A673 (cell line): ENCODE measurements at regions not wholly inside any gene's neighbourhood (a gene's known extent, or its start where the extent isn't known, plus 50 kb on each side); places are given as distances from the start of the nearest gene placed in this dataset.

Experiments
- BruUV-seq: library from RNA; stranded (reverse); fragments of 400-500 nt; replicated peaks from 2 replicates; lab custom pipeline; 2021; lab: Mats Ljungman, UMichigan
- CTCF ChIA-PET: fragments of 300-600 bp; sonication (Branson Sonifier 250); formaldehyde crosslinking; loops from one replicate; lab custom pipeline; 2022; ENCODE audit warnings: antibody characterized with exemption; lab: Charles Lee
- POLR2A ChIA-PET: fragments of 300-600 bp; sonication (Branson Sonifier 250); formaldehyde crosslinking; loops from one replicate; lab custom pipeline; 2022; ENCODE audit warnings: antibody characterized with exemption; ENCODE audit not compliant: low non-redundant PET; lab: Charles Lee
- DNase-seq: peaks from one replicate; pipeline ENCODE4 v3.0.0-alpha.2; 2015; ENCODE audit warnings: low spot score
- H3K27ac ChIP-seq: fragments of 200-600 bp; sonication (generic); 2 replicates; pipeline ENCODE4 v1.5.1; 2016; ENCODE audit warnings: mixed run types, low read depth, mild to moderate bottlenecking, mixed read lengths, antibody characterized with exemption, low read length; ENCODE audit not compliant: poor library complexity, severe bottlenecking
- H3K27me3 ChIP-seq: fragments of 200-600 bp; sonication (generic); replicated peaks from 2 replicates; pipeline ENCODE4 v1.6.1; 2017; ENCODE audit warnings: mixed run types, low read depth, mild to moderate bottlenecking, mixed read lengths, antibody characterized with exemption, low read length; ENCODE audit not compliant: insufficient read depth, poor library complexity
- H3K36me3 ChIP-seq: fragments of 200-600 bp; sonication (generic); 2 replicates; pipeline ENCODE4 v1.6.1; 2016; ENCODE audit warnings: mixed run types, mild to moderate bottlenecking, mixed read lengths, antibody characterized with exemption, low read length; ENCODE audit not compliant: insufficient read depth, poor library complexity, severe bottlenecking
- H3K4me1 ChIP-seq: fragments of 200-600 bp; sonication (generic); 2 replicates; pipeline ENCODE4 v1.6.1; 2017; ENCODE audit warnings: mixed run types, mild to moderate bottlenecking, mixed read lengths, antibody characterized with exemption, low read length; ENCODE audit not compliant: insufficient read depth, poor library complexity, severe bottlenecking
- H3K4me3 ChIP-seq: fragments of 200-600 bp; sonication (generic); 2 replicates; pipeline ENCODE4 v1.5.1; 2016; ENCODE audit warnings: low read depth, mixed run types, mild to moderate bottlenecking, mixed read lengths, low read length; ENCODE audit not compliant: poor library complexity, severe bottlenecking
- H3K9me3 ChIP-seq: fragments of 200-600 bp; sonication (generic); 2 replicates; pipeline ENCODE4 v1.6.1; 2016; ENCODE audit warnings: mixed run types, low read depth, mild to moderate bottlenecking, mixed read lengths, antibody characterized with exemption, low read length; ENCODE audit not compliant: poor library complexity, severe bottlenecking
- EZH2 ChIP-seq: fragments of 200-600 bp; sonication (generic); IDR thresholded peaks from 2 replicates; pipeline ENCODE4 v1.6.1; 2017; ENCODE audit warnings: borderline replicate concordance, low read depth, mild to moderate bottlenecking, mixed read lengths, antibody characterized with exemption, low read length; ENCODE audit not compliant: poor library complexity, severe bottlenecking
- intact Hi-C: fragments of 100-400 bp; cut with micrococcal nuclease; formaldehyde crosslinking; loops from one replicate; pipeline ENCODE4 v1.10.0; 2022; ENCODE audit not compliant: unreplicated experiment
- TF ChIP-seq, protein P1 (sequence below): fragments of 300-800, 200-600 bp; sonication (generic); conservative IDR thresholded peaks from 2 replicates; pipeline ENCODE4 v1.5.1; 2017; ENCODE audit warnings: low read depth, mild to moderate bottlenecking, antibody characterized with exemption, low read length, moderate library complexity, mixed read lengths

DNA sequence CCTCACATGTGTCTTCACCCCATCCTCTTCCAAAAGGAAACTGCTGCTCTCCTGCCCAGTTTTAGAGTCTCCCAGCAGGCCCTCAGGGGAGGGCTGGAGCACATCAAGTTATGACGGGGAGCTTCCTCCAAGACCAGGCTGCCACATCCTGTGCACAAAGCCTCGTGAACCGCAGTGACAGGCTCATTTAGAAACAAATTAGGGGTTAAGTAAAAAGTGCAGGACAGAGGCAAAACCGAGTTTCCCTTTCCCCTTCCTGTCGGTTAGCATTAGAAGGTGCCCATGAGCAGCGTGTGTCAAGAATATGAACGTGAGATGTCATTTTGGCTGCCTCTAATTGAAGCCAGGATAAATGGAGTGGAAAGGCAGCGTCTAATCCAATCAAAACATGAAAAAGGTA lies 199.7 kb downstream of the ARRDC4 start:
- no peak overlapping the region for H3K27ac ChIP-seq
- no peaks in the 10 kb centered on the region for H3K36me3 ChIP-seq
- POLR2A ChIA-PET: no interaction called here
- no TSS peak for BruUV-seq
- TF ChIP-seq, protein P1, sequence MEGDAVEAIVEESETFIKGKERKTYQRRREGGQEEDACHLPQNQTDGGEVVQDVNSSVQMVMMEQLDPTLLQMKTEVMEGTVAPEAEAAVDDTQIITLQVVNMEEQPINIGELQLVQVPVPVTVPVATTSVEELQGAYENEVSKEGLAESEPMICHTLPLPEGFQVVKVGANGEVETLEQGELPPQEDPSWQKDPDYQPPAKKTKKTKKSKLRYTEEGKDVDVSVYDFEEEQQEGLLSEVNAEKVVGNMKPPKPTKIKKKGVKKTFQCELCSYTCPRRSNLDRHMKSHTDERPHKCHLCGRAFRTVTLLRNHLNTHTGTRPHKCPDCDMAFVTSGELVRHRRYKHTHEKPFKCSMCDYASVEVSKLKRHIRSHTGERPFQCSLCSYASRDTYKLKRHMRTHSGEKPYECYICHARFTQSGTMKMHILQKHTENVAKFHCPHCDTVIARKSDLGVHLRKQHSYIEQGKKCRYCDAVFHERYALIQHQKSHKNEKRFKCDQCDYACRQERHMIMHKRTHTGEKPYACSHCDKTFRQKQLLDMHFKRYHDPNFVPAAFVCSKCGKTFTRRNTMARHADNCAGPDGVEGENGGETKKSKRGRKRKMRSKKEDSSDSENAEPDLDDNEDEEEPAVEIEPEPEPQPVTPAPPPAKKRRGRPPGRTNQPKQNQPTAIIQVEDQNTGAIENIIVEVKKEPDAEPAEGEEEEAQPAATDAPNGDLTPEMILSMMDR: no peak
- no peak for TF ChIP-seq EZH2
- peak; percentile 86 for DNase-seq
- intact Hi-C loops: no loop called here
- H3K4me1 ChIP-seq: peaks cover 13% of the 10 kb centered on the region
- H3K4me3 ChIP-seq: no peak overlapping the region
- H3K27me3 ChIP-seq: peaks cover 29% of the 10 kb centered on the region
- H3K9me3 ChIP-seq: no peaks in the 10 kb centered on the region
- CTCF ChIA-PET: no interaction called here

DNA sequence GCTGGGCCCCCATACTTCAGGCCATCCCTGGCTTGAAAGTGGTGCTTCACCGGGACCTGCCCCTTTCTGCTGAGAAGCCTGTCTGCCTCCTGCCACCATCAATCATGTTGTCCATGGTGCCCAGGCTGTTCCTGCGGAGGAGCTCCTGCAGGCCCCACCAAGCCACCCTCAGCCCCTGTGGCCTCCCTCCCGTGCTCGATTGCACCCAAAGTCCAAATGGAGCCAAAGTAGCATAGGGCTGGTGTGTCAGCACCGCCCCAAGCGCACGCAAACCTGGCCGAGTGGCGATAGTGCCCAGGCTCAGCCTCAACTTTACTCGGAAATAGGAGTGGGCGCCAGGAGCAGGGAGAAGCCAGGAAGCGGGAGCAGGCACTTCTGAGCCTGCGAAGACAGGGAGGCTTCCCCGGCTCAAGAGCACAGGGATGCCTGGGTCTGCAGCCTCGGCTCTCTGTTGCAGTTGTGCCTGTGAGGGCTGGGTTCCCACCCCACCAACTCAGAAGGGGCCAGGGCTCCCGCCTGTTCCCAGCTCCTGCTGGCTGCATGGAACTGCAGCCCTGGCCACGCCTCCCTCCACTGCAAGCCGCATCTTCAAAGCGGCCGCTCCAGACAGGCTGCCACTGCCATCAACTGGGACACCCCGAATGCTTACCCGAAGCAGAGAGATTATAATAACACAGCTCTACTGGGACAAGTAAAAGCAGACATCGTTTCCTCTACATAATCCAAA lies 203.0 kb downstream of the ARRDC4 start:
- Histone ChIP-seq H3K4me1 (peaks cover 13% of the 10 kb centered on the region), H3K27ac (no peak overlapping the region), H3K27me3 (peaks cover 29% of the 10 kb centered on the region), H3K36me3 (no peaks in the 10 kb centered on the region), H3K9me3 (no peaks in the 10 kb centered on the region), H3K4me3 (no peak overlapping the region)
- CTCF ChIA-PET: no interaction called here
- DNase-seq: no peak
- BruUV-seq: no TSS peak
- TF ChIP-seq, protein P1: no peak
- TF ChIP-seq EZH2: no peak
- POLR2A ChIA-PET: no interaction called here
- intact Hi-C loops: no loop called here

DNA sequence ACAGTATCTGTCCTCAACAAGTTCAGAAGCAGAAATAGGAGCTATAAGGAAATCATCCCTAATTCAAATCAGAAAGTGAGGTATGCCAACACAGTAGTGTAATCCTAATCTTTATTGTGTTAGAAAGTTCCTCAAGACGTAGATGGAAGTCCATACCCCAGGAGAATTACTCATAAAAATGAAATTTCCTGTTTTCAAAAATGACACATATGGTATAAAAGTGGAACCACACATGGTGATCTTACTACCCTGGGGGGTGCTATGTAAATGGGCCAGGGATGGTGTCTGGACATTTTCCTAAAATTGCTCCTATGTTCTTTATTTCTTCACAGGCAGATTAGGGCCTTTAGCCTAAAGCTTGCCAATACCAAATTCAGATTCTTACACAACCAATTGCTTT lies 204.1 kb downstream of the ARRDC4 start:
- Histone ChIP-seq H3K36me3 (no peaks in the 10 kb centered on the region), H3K27me3 (peaks cover 23% of the 10 kb centered on the region), H3K9me3 (no peaks in the 10 kb centered on the region), H3K4me1 (peaks cover 12% of the 10 kb centered on the region), H3K4me3 (no peak overlapping the region), H3K27ac (no peak overlapping the region)
- CTCF ChIA-PET: no interaction called here
- POLR2A ChIA-PET: no interaction called here
- no peak for TF ChIP-seq EZH2
- TF ChIP-seq, protein P1: no peak
- no TSS peak for BruUV-seq
- intact Hi-C loops: no loop called here
- no peak for DNase-seq
